SK-N-MC (cell line): ENCODE measurements at regions not wholly inside any gene's neighbourhood (a gene's known extent, or its start where the extent isn't known, plus 50 kb on each side); places are given as distances from the start of the nearest gene placed in this dataset.

Experiments
- DNase-seq: peaks from one replicate; pipeline ENCODE4 v3.0.0-alpha.2; 2011; ENCODE audit warnings: low read depth, low spot score
- H3K27ac ChIP-seq: fragments of 200-600 bp; sonication (generic); 2 replicates; pipeline ENCODE4 v1.5.1; 2016; ENCODE audit warnings: mixed run types
- H3K36me3 ChIP-seq: fragments of 200-600 bp; sonication (generic); 2 replicates; pipeline ENCODE4 v1.6.1; 2017; ENCODE audit warnings: antibody characterized with exemption, low read length, mixed read lengths; ENCODE audit not compliant: insufficient read depth
- H3K4me3 ChIP-seq: fragments of 200-600 bp; sonication (generic); 2 replicates; pipeline ENCODE4 v1.5.1; 2016
- H3K9ac ChIP-seq: fragments of 200-600 bp; sonication (generic); 2 replicates; pipeline ENCODE4 v1.8.0; 2017; ENCODE audit warnings: mixed run types, mixed read lengths; ENCODE audit not compliant: insufficient read length
- H3K9me3 ChIP-seq: fragments of 200-600 bp; sonication (generic); 2 replicates; pipeline ENCODE4 v1.6.1; 2017; ENCODE audit warnings: low read depth, mild to moderate bottlenecking, antibody characterized with exemption, low read length, moderate library complexity, mixed read lengths
- EZH2 ChIP-seq: fragments of 200-600 bp; sonication (generic); IDR thresholded peaks from one replicate; pipeline ENCODE4 v1.6.1; 2017; ENCODE audit warnings: antibody characterized with exemption
- FOXP2 ChIP-seq: optimal IDR thresholded peaks from 2 replicates; pipeline ENCODE3; 2011; ENCODE audit warnings: mild to moderate bottlenecking, moderate library complexity; ENCODE audit not compliant: insufficient read depth; ENCODE audit errors: extremely low read length, control extremely low read depth
- POLR2AphosphoS5 ChIP-seq: IDR thresholded peaks from 2 replicates; pipeline ENCODE4 v1.6.1; 2012; ENCODE audit warnings: mild to moderate bottlenecking, low read depth, low read length, borderline replicate concordance

DNA sequence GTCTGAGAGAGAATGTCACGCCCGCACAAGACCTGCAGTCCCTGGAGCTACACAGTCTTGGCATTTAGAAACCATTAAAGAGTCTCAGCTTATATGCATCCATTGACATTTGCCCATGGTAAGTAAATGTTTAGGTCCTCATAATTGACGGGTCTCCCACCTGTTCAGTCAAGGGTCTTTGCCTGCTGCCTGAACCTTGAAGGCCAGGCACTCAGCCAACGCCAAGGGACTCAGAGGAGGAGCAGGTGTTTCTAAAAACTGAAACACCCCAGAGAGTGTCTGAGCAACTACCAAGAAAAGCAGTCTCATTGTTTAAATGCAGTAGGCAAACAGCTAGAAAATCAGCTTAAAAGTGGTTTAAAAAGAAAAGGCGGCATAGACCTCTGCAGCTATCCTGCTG lies 264.7 kb upstream of the AKR1E2 start:
- TF ChIP-seq POLR2AphosphoS5, result no peak
- no peak for TF ChIP-seq EZH2
- no peak for TF ChIP-seq FOXP2
- Histone ChIP-seq H3K36me3 (no peaks in the 10 kb centered on the region), H3K4me3 (no peak overlapping the region), H3K27ac (no peak overlapping the region), H3K9me3 (no peaks in the 10 kb centered on the region), H3K9ac (no peak overlapping the region)
- DNase-seq, result no peak

DNA sequence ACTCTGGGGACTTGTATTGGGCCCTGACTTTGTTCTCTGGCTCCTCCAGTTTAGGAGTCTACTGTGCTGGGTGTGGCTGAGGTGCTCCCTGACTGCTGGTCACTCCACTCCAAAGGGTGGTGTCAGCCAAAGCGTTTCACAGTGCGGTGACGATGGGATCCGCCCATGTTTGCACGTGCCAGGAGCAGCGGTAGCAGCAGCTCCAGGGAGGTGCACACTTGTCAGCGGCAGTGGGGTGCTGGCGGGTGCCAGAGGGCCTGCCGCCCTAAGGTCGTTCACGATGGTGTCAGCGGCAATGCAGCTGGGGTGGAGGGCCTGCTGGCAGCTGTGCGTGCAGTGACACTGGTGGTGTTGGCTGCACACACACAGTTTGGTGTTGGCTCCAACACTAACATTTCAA lies 268.5 kb upstream of the AKR1E2 start:
- H3K9ac ChIP-seq, result no peak overlapping the region
- no peaks in the 10 kb centered on the region for H3K9me3 ChIP-seq
- no peak for DNase-seq
- TF ChIP-seq EZH2, result no peak
- TF ChIP-seq FOXP2, result no peak
- no peak for TF ChIP-seq POLR2AphosphoS5
- H3K27ac ChIP-seq, result no peak overlapping the region
- no peak overlapping the region for H3K4me3 ChIP-seq
- H3K36me3 ChIP-seq, result no peaks in the 10 kb centered on the region

DNA sequence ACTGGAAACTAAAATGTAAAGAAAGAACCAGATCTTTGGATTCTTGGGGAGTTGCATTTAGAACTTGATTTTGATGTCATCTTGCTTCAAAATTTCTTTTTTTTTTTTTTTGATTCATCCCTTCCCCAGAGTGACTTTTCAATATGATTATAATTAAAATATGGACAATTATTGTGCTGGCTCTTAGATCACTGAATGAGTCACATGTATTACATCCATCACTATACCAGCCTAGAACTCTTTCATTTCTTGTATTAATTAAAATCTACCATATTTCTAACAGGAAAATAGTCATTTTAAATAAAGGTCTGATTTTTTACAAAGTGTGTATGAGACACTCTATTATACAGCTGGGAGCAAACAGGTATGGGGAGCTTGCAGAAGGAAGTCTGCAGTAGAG lies 269.5 kb upstream of the AKR1E2 start:
- DNase-seq, result no peak
- TF ChIP-seq POLR2AphosphoS5 (no peak), EZH2 (no peak), FOXP2 (no peak)

GRCh38 chr10:4555920-4556319 lies 270.1 kb upstream of the AKR1E2 start:
- Histone ChIP-seq H3K9ac (no peak overlapping the region), H3K36me3 (no peaks in the 10 kb centered on the region), H3K4me3 (no peak overlapping the region), H3K27ac (no peak overlapping the region), H3K9me3 (no peaks in the 10 kb centered on the region)
- TF ChIP-seq FOXP2 (no peak), EZH2 (no peak), POLR2AphosphoS5 (no peak)
- DNase-seq, result no peak

More for the DNA sequence above, 269.5 kb upstream of the AKR1E2 start:
- H3K4me3 ChIP-seq, result no peak overlapping the region
- H3K9ac ChIP-seq, result no peak overlapping the region
- H3K27ac ChIP-seq, result no peak overlapping the region
- no peaks in the 10 kb centered on the region for H3K36me3 ChIP-seq
- no peaks in the 10 kb centered on the region for H3K9me3 ChIP-seq

- H3K9ac ChIP-seq, result no peak overlapping the region
- no peak for DNase-seq
- no peak overlapping the region for H3K4me3 ChIP-seq
- no peaks in the 10 kb centered on the region for H3K36me3 ChIP-seq
- TF ChIP-seq POLR2AphosphoS5 (no peak), FOXP2 (no peak), EZH2 (no peak)
- no peaks in the 10 kb centered on the region for H3K9me3 ChIP-seq
- H3K27ac ChIP-seq, result no peak overlapping the region
These were observed 276.8 kb upstream of the AKR1E2 start for GRCh38 chr10:4549139-4549653.

GRCh38 chr10:4546931-4547330 lies 279.1 kb upstream of the AKR1E2 start:
- Histone ChIP-seq H3K27ac (no peak overlapping the region), H3K9me3 (no peaks in the 10 kb centered on the region)
- no peak for TF ChIP-seq FOXP2
- TF ChIP-seq EZH2, result no peak
- TF ChIP-seq POLR2AphosphoS5, result no peak

DNA sequence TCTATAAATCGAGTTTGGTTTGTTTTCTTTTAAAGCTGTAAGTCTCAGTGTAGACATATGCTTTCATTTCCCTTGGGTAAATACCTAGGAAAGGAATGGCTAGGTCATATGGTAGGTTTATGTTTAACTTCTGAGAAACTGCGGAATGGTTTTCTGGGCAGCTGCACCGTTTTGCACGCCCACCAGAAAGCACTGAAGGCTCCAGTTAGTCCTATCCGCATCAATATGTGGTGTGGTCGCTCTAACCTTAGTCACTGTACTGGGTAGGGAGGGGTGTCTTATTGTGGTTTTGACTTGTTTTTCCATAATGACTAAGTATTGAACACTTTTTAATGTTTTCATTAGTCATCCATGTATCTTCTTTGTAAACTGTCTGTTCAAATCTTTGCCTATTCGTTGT lies 279.5 kb upstream of the AKR1E2 start:
- no peaks in the 10 kb centered on the region for H3K36me3 ChIP-seq
- H3K9me3 ChIP-seq, result no peaks in the 10 kb centered on the region
- TF ChIP-seq FOXP2 (no peak), EZH2 (no peak), POLR2AphosphoS5 (no peak)
- H3K27ac ChIP-seq, result no peak overlapping the region
- no peak for DNase-seq
- no peak overlapping the region for H3K4me3 ChIP-seq
- H3K9ac ChIP-seq, result no peak overlapping the region

More at GRCh38 chr10:4546931-4547330, 279.1 kb upstream of the AKR1E2 start:
- no peak for DNase-seq
- H3K36me3 ChIP-seq, result no peaks in the 10 kb centered on the region
- no peak overlapping the region for H3K4me3 ChIP-seq
- no peak overlapping the region for H3K9ac ChIP-seq

GRCh38 chr10:4545062-4545461 lies 280.9 kb upstream of the AKR1E2 start:
- no peak overlapping the region for H3K9ac ChIP-seq
- H3K9me3 ChIP-seq, result no peaks in the 10 kb centered on the region
- no peaks in the 10 kb centered on the region for H3K36me3 ChIP-seq
- TF ChIP-seq FOXP2, result no peak
- TF ChIP-seq POLR2AphosphoS5, result no peak
- no peak for TF ChIP-seq EZH2
- H3K4me3 ChIP-seq, result no peak overlapping the region
- DNase-seq, result no peak
- no peak overlapping the region for H3K27ac ChIP-seq

- TF ChIP-seq POLR2AphosphoS5, result no peak
- TF ChIP-seq EZH2, result no peak
- TF ChIP-seq FOXP2, result no peak
- no peak overlapping the region for H3K4me3 ChIP-seq
- H3K9me3 ChIP-seq, result no peaks in the 10 kb centered on the region
- H3K9ac ChIP-seq, result no peak overlapping the region
- H3K36me3 ChIP-seq, result no peaks in the 10 kb centered on the region
- no peak for DNase-seq
- H3K27ac ChIP-seq, result no peak overlapping the region
These were observed 282.0 kb upstream of the AKR1E2 start for GRCh38 chr10:4543938-4544533.
